ENCODE measurements at regions not wholly inside any gene's neighbourhood (a gene's known extent, or its start where the extent isn't known, plus 50 kb on each side); places are given as distances from the start of the nearest gene placed in this dataset.

GRCh38 chr6:135572051-135572450 is 74.5 kb upstream of the AHI1 start:
- Histone ChIP-seq H3K79me2 (ENCODE audit: control insufficient read depth in 1 of 2, insufficient read depth in 2 of 2, low read length in 2 of 2) (no peaks in the 10 kb centered on the region), H3K18ac (ENCODE audit: extremely low read depth, low read length) (no peak overlapping the region), H2AK5ac (ENCODE audit: low read depth, low read length) (no peak overlapping the region), H2BK20ac (ENCODE audit: low read length) (no peak overlapping the region), H3K4me3 (ENCODE audit: extremely low read depth in 1 of 4, insufficient read depth in 2 of 4, low read depth in 3 of 4, low read length in 4 of 4) (no peak overlapping the region), H3K9ac (replicated peaks in 1 of 4; ENCODE audit: extremely low read depth in 1 of 4, low read depth in 3 of 4, low read length in 3 of 4) (no peak overlapping the region), H3K56ac (replicated peaks; ENCODE audit: insufficient read length, low read depth, low read length) (no peak overlapping the region), H3K14ac (ENCODE audit: insufficient read length) (no peak overlapping the region), H3K23me2 (ENCODE audit: low read depth, low read length) (no peaks in the 10 kb centered on the region), H3K36me3 (ENCODE audit: control insufficient read depth in 2 of 4, insufficient read depth in 4 of 4, low read length in 3 of 4) (no peaks in the 10 kb centered on the region), H2BK12ac (ENCODE audit: low read depth, low read length) (no peak overlapping the region), H4K8ac (ENCODE audit: extremely low read depth, insufficient read depth, low read length) (no peak overlapping the region), H3K4me2 (ENCODE audit: insufficient read depth in 1 of 2, low read depth in 2 of 2, low read length in 2 of 2) (no peak overlapping the region), H3K9me3 (ENCODE audit: insufficient read depth in 2 of 2, low read depth in 1 of 2, low read length in 1 of 2) (no peaks in the 10 kb centered on the region), H4K91ac (replicated peaks; ENCODE audit: insufficient read length, low read length) (no peak overlapping the region), H3K4me1 (replicated peaks in 1 of 4; ENCODE audit: control insufficient read depth in 3 of 4, insufficient read depth in 4 of 4, low read length in 3 of 4) (no peaks in the 10 kb centered on the region), H3K79me1 (ENCODE audit: low read depth, low read length) (no peaks in the 10 kb centered on the region), H2AFZ (ENCODE audit: low read length) (no peak overlapping the region), H3K27me3 (replicated peaks in 1 of 4; ENCODE audit: control insufficient read depth in 3 of 4, extremely low read depth in 1 of 4, insufficient read depth in 3 of 4, low read length in 3 of 4) (no peaks in the 10 kb centered on the region), H2BK120ac (replicated peaks; ENCODE audit: low read depth, low read length) (no peak overlapping the region), H3K27ac (ENCODE audit: low read depth, low read length) (no peak overlapping the region), H2BK15ac (ENCODE audit: low read length) (no peak overlapping the region), H3K23ac (ENCODE audit: insufficient read length) (no peak overlapping the region), H4K5ac (ENCODE audit: insufficient read length, low read depth, low read length) (no peak overlapping the region), H4K20me1 (replicated peaks in 1 of 2; ENCODE audit: control insufficient read depth in 1 of 2, insufficient read depth in 2 of 2, low read length in 2 of 2) (no peaks in the 10 kb centered on the region), H2BK5ac (ENCODE audit: low read depth, low read length) (no peak overlapping the region), H3K4ac (replicated peaks; ENCODE audit: insufficient read length, low read depth, low read length) (no peak overlapping the region)
- DNase-seq (ENCODE audit: low read depth in 1 of 2, low spot score in 2 of 2), result no peak
- TF ChIP-seq JUND (IDR thresholded peaks at IDR 0.05; ENCODE audit: low read length) (no peak), RAD21 (IDR thresholded peaks at IDR 0.05 in 1 of 2, conservative IDR thresholded peaks at IDR 0.05 in 1 of 2; ENCODE audit: low read depth in 2 of 2, low read length in 2 of 2) (no peak), CBX5 (IDR thresholded peaks at IDR 0.05; ENCODE audit: low read depth, low read length) (no peak), POU5F1 (IDR thresholded peaks at IDR 0.05; ENCODE audit: low read depth, low read length) (no peak), SIX5 (IDR thresholded peaks at IDR 0.05; ENCODE audit: low read depth, low read length) (no peak)
- FAIRE-seq, result no peak
- 76% methylated on average over 1 of the region's 1 CpG; no CpG with 5 or more reads in 1 of the 2 experiments for WGBS, 2 experiments (ENCODE audit: extremely low coverage in 1 of 2, insufficient coverage in 1 of 2, insufficient read length in 1 of 2, insufficient replicate concordance in 2 of 2, low coverage in 1 of 2, low lambda C conversion rate in 2 of 2, missing lambda C conversion rate in 1 of 2)
- CTCF ChIA-PET (ENCODE audit: partially characterized antibody), result interaction anchor here (0.8 to 1.6 kb wide), 3 partner anchors 11 to 36 kb away, joined by 3 to 5 read pairs (median 3); no protein-coding TSS in a partner anchor
- POLR2A ChIA-PET (ENCODE audit: partially characterized antibody), result no interaction called here
